Suprapubic skin (tissue), 4 donors: ENCODE measurements at regions not wholly inside any gene's neighbourhood (a gene's known extent, or its start where the extent isn't known, plus 50 kb on each side); places are given as distances from the start of the nearest gene placed in this dataset.

Source experiments
- CTCF ChIP-seq, 2 donors: fragments of 200-600 bp in 1 of 2; fragments of 450-650 bp in 1 of 2; sonication (generic) in 1 of 2; IDR thresholded peaks; one replicate each; pipeline ENCODE4 v1.5.1; 2016 to 2019; ENCODE audit warnings: antibody characterized with exemption in 2 of 2, mild to moderate bottlenecking in 1 of 2, moderate library complexity in 1 of 2
- POLR2A ChIP-seq, 2 donors: fragments of 450-650 bp; IDR thresholded peaks; one replicate each; pipeline ENCODE4 v1.6.1; 2017; ENCODE audit warnings: antibody characterized with exemption in 2 of 2, mild to moderate bottlenecking in 2 of 2, moderate library complexity in 2 of 2
- POLR2AphosphoS5 ChIP-seq, 3 donors: sonication (generic); formaldehyde crosslinking; IDR thresholded peaks; one replicate each; pipeline ENCODE4 v1.6.1; 2017; ENCODE audit warnings: antibody characterized with exemption in 3 of 3

- TF ChIP-seq POLR2AphosphoS5 (IDR thresholded peaks at IDR 0.05) (no peak), POLR2A (IDR thresholded peaks at IDR 0.05) (no peak), CTCF (IDR thresholded peaks at IDR 0.05) (no peak)
Measured at GRCh38 chr13:58187881-58188280, 556.3 kb downstream of the PCDH17 start.
